ENCODE measurements at regions not wholly inside any gene's neighbourhood (a gene's known extent, or its start where the extent isn't known, plus 50 kb on each side); places are given as distances from the start of the nearest gene placed in this dataset.

GRCh38 chr3:166560253-166560652 lies 723.0 kb upstream of the BCHE start (continued):
- TF ChIP-seq JUN (IDR thresholded peaks at IDR 0.05) (no peak), TFCP2L1 (CRISPR knock-in tag; IDR thresholded peaks at IDR 0.05) (no peak)
- TF ChIP-seq, protein P1, sequence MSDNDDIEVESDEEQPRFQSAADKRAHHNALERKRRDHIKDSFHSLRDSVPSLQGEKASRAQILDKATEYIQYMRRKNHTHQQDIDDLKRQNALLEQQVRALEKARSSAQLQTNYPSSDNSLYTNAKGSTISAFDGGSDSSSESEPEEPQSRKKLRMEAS (IDR thresholded peaks at IDR 0.05) = no peak

DNA sequence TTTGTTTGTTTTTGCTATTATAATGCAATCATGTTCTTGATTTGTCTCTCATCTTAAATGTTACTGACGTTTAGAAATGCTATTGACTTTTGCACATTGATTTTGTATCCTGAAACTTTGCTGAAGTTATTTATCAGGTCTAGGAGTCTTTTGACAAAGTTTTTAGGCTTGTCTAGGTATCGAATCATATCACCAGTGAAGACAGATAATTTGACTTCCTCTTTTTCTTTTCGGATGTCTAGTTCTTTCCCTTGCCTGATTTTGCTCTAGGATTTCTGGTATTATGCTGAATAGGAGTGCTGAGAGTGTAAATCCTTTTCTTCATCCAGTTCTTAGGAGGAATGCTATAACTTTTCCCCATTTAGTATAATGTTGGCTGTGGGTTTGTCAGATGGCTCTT lies 719.7 kb upstream of the BCHE start:
- ATAC-seq = no peak
- no peaks in the 10 kb centered on the region for H3K4me1 ChIP-seq
- POLR2A ChIA-PET = no interaction called here
- no peak for TF ChIP-seq CBX2 (IDR thresholded peaks at IDR 0.05; ENCODE audit: borderline replicate concordance, low read depth)
- no peak for TF ChIP-seq ELK1 (IDR thresholded peaks at IDR 0.05; ENCODE audit: low read depth, low read length)
- no peak for TF ChIP-seq NR3C1 (IDR thresholded peaks at IDR 0.05)
- TF ChIP-seq HEYL (CRISPR knock-in tag; IDR thresholded peaks at IDR 0.05) = no peak
- TF ChIP-seq CEBPB (IDR thresholded peaks at IDR 0.05) = no peak
- TF ChIP-seq, protein P2, sequence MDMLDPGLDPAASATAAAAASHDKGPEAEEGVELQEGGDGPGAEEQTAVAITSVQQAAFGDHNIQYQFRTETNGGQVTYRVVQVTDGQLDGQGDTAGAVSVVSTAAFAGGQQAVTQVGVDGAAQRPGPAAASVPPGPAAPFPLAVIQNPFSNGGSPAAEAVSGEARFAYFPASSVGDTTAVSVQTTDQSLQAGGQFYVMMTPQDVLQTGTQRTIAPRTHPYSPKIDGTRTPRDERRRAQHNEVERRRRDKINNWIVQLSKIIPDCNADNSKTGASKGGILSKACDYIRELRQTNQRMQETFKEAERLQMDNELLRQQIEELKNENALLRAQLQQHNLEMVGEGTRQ (IDR thresholded peaks at IDR 0.05) = no peak
- no peak for TF ChIP-seq RCOR1 (IDR thresholded peaks at IDR 0.05; ENCODE audit: low read depth, low read length)
- TF ChIP-seq, protein P1 (IDR thresholded peaks at IDR 0.05) = no peak
- no peak overlapping the region for H3K27ac ChIP-seq
- FAIRE-seq = no peak
- CTCF ChIA-PET = no interaction called here
- no peak overlapping the region for H3K4me2 ChIP-seq
- no peak overlapping the region for H3K4me3 ChIP-seq
- 19% methylated on average over 3 of the region's 3 CpGs for WGBS (ENCODE audit: missing lambda C conversion rate)
- no peaks in the 10 kb centered on the region for H3K9me3 ChIP-seq
- no peak for DNase-seq (ENCODE audit: low read depth in 1 of 2, low spot score in 1 of 2)

DNA sequence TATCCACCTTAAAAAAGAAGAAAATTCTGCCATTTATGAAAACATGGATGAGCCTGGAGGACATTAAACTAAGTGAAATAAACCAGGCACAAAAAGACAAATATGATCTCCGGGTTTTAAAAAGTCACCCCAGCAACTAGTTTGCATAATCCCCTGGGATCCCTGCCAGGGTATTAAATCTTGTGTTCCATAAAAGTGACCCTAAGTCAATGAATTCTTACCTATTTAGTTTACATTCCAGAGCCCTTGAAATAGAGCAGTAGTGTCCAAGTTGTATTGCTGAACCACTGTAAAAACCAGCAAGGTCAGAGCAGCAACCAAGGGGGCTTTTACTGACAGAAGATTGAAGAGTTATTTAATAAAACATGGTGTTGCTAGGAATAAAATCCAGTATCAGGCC lies 716.8 kb upstream of the BCHE start:
- ChIA-PET POLR2A (no interaction called here), CTCF (no interaction called here)
- Histone ChIP-seq H3K9me3 (no peaks in the 10 kb centered on the region), H3K4me1 (no peaks in the 10 kb centered on the region), H3K27ac (no peak overlapping the region), H3K4me3 (no peak overlapping the region), H3K4me2 (no peak overlapping the region)
- DNase-seq (ENCODE audit: low read depth in 1 of 2, low spot score in 1 of 2) = no peak
- TF ChIP-seq SREBF2 (IDR thresholded peaks at IDR 0.05) (no peak), POLR2A (IDR thresholded peaks at IDR 0.05; ENCODE audit: low read length) (no peak), FOSB (CRISPR knock-in tag; IDR thresholded peaks at IDR 0.05) (no peak), MAZ (IDR thresholded peaks at IDR 0.05; ENCODE audit: borderline replicate concordance, low read depth, low read length) (no peak), ESRRA (IDR thresholded peaks at IDR 0.05; ENCODE audit: borderline replicate concordance, low read length) (no peak), EP300 (IDR thresholded peaks at IDR 0.05) (no peak), CEBPB (IDR thresholded peaks at IDR 0.05) (no peak), GATA3 (IDR thresholded peaks at IDR 0.05; ENCODE audit: borderline replicate concordance) (no peak), JUNB (IDR thresholded peaks at IDR 0.05) (no peak), JUN (IDR thresholded peaks at IDR 0.05) (no peak), RNF2 (IDR thresholded peaks at IDR 0.05; ENCODE audit: borderline replicate concordance, low read depth) (no peak), HOXA7 (CRISPR knock-in tag; IDR thresholded peaks at IDR 0.05) (no peak), ZFP36 (IDR thresholded peaks at IDR 0.05; ENCODE audit: borderline replicate concordance, partially characterized antibody) (no peak), NR3C1 (IDR thresholded peaks at IDR 0.05) (no peak), EHMT2 (IDR thresholded peaks at IDR 0.05; ENCODE audit: low read depth) (no peak)
- TF ChIP-seq, protein P3, sequence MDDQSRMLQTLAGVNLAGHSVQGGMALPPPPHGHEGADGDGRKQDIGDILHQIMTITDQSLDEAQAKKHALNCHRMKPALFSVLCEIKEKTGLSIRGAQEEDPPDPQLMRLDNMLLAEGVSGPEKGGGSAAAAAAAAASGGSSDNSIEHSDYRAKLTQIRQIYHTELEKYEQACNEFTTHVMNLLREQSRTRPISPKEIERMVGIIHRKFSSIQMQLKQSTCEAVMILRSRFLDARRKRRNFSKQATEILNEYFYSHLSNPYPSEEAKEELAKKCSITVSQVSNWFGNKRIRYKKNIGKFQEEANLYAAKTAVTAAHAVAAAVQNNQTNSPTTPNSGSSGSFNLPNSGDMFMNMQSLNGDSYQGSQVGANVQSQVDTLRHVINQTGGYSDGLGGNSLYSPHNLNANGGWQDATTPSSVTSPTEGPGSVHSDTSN (IDR thresholded peaks at IDR 0.05) = no peak
- TF ChIP-seq, protein P4, sequence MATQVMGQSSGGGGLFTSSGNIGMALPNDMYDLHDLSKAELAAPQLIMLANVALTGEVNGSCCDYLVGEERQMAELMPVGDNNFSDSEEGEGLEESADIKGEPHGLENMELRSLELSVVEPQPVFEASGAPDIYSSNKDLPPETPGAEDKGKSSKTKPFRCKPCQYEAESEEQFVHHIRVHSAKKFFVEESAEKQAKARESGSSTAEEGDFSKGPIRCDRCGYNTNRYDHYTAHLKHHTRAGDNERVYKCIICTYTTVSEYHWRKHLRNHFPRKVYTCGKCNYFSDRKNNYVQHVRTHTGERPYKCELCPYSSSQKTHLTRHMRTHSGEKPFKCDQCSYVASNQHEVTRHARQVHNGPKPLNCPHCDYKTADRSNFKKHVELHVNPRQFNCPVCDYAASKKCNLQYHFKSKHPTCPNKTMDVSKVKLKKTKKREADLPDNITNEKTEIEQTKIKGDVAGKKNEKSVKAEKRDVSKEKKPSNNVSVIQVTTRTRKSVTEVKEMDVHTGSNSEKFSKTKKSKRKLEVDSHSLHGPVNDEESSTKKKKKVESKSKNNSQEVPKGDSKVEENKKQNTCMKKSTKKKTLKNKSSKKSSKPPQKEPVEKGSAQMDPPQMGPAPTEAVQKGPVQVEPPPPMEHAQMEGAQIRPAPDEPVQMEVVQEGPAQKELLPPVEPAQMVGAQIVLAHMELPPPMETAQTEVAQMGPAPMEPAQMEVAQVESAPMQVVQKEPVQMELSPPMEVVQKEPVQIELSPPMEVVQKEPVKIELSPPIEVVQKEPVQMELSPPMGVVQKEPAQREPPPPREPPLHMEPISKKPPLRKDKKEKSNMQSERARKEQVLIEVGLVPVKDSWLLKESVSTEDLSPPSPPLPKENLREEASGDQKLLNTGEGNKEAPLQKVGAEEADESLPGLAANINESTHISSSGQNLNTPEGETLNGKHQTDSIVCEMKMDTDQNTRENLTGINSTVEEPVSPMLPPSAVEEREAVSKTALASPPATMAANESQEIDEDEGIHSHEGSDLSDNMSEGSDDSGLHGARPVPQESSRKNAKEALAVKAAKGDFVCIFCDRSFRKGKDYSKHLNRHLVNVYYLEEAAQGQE (IDR thresholded peaks at IDR 0.05) = no peak
- ATAC-seq = no peak
- WGBS (ENCODE audit: missing lambda C conversion rate) = 24% methylated on average over 1 of the region's 1 CpG
- no peak for FAIRE-seq
